ENCODE measurements at regions not wholly inside any gene's neighbourhood (a gene's known extent, or its start where the extent isn't known, plus 50 kb on each side); places are given as distances from the start of the nearest gene placed in this dataset.

DNA sequence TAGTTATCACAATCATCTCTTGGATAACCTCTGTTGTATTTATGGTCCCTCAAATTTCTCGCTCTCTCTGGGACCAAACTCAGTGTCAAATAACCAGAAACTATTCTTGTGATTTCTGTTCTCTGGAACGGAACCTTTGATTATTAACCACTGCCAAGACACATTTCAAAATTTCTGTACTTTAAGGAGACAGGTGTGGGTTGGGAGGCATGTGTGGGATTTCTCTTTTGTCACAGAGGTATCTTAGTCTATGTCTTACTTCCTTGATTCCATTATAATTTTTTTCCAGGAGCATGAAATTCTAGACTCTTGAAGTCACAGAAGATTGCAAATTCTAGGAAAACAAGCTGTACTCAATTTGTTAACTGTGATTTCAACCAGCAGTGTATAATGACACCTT, 919.0 kb upstream of the B3GALT2 start:
- TF ChIP-seq, protein P1, sequence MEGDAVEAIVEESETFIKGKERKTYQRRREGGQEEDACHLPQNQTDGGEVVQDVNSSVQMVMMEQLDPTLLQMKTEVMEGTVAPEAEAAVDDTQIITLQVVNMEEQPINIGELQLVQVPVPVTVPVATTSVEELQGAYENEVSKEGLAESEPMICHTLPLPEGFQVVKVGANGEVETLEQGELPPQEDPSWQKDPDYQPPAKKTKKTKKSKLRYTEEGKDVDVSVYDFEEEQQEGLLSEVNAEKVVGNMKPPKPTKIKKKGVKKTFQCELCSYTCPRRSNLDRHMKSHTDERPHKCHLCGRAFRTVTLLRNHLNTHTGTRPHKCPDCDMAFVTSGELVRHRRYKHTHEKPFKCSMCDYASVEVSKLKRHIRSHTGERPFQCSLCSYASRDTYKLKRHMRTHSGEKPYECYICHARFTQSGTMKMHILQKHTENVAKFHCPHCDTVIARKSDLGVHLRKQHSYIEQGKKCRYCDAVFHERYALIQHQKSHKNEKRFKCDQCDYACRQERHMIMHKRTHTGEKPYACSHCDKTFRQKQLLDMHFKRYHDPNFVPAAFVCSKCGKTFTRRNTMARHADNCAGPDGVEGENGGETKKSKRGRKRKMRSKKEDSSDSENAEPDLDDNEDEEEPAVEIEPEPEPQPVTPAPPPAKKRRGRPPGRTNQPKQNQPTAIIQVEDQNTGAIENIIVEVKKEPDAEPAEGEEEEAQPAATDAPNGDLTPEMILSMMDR (IDR thresholded peaks at IDR 0.05; ENCODE audit: low read depth, low read length) = no peak
- no peak for DNase-seq (ENCODE audit: extremely low read depth, low read depth)

DNA sequence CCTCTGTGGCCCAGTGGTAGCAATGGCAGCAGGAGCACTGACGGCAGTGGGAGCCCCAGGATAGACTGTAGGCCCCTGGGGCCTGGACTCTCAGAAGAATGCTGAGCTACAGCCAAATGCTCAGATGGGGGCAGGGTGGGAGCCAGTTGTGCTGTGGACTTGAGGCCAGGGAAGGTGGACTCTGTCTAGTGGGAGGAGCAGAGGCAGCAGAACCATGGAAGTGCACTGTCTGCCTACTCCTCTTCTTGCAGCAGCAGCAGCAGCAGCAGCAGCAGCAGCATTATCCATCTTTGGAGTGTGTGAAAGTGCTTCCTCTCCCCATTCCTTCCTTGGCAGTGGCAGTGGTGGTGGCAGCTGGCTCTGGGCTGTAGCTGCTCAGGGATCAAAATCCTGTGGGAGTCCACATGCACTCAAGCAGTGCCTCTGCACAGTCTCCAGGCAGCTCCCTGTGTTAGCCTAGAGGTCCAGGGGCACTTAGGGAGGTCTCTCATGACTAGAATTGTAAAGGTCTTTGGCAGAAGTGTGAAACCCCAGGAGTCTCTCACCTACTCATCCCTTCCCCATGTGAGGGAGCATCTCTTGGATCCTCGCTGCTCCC, 917.9 kb upstream of the B3GALT2 start:
- TF ChIP-seq, protein P1 (IDR thresholded peaks at IDR 0.05; ENCODE audit: low read depth, low read length) = no peak
- DNase-seq (ENCODE audit: extremely low read depth, low read depth) = no peak

DNA sequence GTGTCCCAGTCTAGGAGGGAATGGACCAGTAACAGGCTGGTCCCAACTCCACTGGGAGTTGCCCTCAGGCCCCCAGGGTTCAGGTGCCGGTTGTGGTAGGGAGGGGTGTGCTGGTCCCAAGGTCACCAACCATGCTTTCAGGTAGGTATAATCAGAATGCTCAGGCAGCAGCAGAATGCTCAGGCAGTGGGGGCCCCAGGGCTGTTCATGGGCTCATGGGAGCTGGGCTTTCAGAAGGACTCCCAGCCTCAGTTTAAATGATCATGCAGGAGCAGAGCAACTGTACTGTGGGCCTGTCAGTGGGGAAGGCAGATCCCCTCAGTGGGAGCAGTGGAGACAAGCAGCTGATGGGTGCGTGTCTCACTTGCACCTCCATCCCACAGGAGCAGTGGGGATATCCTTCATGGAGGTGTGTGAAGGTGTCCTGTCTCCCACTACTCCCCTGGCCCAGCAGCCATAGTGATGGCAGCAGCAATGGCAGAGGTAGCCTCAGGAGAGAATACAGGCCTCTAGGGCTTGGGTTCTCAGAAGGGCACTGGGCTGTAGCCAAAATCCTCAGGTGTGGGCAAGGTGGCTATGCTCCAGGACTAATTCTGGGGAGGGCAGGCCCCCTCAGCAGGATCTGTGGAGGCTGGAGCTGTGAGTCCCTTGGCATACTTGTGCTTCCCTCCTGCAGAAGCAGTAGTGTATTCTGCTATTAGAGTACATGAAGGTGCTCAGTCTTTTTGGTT, 917.3 kb upstream of the B3GALT2 start:
- TF ChIP-seq, protein P1 (IDR thresholded peaks at IDR 0.05; ENCODE audit: low read depth, low read length) = no peak
- DNase-seq (ENCODE audit: extremely low read depth, low read depth) = no peak

DNA sequence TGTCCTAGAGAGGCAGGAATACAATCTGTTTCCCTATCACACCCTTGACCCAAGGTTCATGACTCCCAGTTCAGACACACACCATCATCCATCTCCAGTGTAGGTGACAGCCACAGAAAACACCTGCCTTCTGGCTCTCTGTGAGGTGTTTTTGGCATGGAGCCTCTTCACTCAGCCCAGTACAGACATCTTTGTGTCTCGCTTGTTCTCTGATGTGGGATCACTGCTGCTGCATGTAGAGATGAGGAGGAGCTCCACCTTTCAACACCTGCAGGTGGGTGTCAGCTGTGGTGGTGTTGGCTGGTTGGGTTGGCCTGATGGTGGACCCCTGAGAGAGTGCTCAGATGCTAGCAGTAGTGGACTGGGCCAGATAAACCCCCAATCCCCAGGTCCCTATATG, 916.7 kb upstream of the B3GALT2 start:
- no peak for DNase-seq (ENCODE audit: extremely low read depth, low read depth)
- TF ChIP-seq, protein P1 (IDR thresholded peaks at IDR 0.05; ENCODE audit: low read depth, low read length) = no peak

DNA sequence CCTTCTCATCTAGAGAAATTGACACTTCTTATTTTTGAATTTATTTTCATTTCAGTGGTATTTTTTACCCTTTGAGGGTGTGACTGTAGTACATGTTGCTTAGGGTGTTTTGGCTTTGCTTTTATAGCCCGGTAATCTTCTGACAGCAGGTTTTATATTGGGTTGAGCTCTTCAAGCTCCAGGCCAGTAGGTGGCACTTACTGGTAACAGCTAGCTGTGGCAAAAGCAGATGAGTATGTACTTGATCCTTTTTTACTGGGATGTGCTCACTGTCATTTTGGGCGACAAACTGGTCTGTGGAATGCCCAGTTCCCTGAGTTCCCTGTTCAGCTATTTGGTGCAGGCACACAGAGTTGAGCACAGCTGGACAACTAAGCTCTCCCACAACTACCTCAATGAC, 916.2 kb upstream of the B3GALT2 start:
- TF ChIP-seq, protein P1 (IDR thresholded peaks at IDR 0.05; ENCODE audit: low read depth, low read length) = no peak
- DNase-seq (ENCODE audit: extremely low read depth, low read depth) = no peak

- TF ChIP-seq, protein P1 (IDR thresholded peaks at IDR 0.05; ENCODE audit: low read depth, low read length) = no peak
- DNase-seq (ENCODE audit: extremely low read depth, low read depth) = no peak
Observed at GRCh38 chr1:194084755-194085154, 898.3 kb upstream of the B3GALT2 start.

DNA sequence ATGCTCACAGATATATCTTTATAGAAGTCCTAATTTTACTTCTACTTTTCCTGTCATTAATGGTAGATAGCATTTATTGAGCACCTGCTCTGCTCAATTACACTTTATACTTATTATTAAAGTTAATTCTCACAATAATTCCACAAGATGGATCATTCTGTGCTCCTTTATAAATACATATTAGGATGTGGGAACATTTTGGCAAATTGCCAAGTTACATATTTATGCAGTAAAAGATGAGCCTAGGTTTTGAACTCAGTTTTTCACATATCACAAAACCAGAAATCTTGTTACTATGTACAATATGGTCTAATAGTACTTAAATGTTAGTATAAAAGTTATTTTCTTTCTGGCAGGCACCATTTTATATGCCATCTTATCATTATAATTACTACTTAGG, 895.0 kb upstream of the B3GALT2 start:
- DNase-seq (ENCODE audit: extremely low read depth, low read depth) = no peak
- TF ChIP-seq, protein P1 (IDR thresholded peaks at IDR 0.05; ENCODE audit: low read depth, low read length) = no peak
